Kidney (tissue), 13 donors: ENCODE measurements at regions not wholly inside any gene's neighbourhood (a gene's known extent, or its start where the extent isn't known, plus 50 kb on each side); places are given as distances from the start of the nearest gene placed in this dataset.

Source experiments
- DNase-seq, 5 donors: peaks; one replicate each; pipeline ENCODE4 v3.0.0-alpha.2; 2013 to 2020
- FAIRE-seq: peaks from 2 replicates; lab custom pipeline; 2012; peaks lifted over from hg19 to GRCh38; lab: Jason Lieb, UNC
- H3K27ac ChIP-seq, 2 donors: one replicate each; pipeline ENCODE4 v1.7.0; 2013; ENCODE audit warnings: low read depth in 2 of 2, low read length in 2 of 2, inconsistent platforms in 1 of 2
- H3K27me3 ChIP-seq: one replicate; pipeline ENCODE4 v1.7.1; 2013; ENCODE audit warnings: low read length, inconsistent platforms; ENCODE audit not compliant: control insufficient read depth, insufficient read depth
- H3K36me3 ChIP-seq, 3 donors: one replicate each; pipeline versions ENCODE4 v1.7.0 to v1.7.1; 2013; ENCODE audit warnings: low read length in 3 of 3, control low read depth in 1 of 3, inconsistent platforms in 1 of 3; ENCODE audit not compliant: insufficient read depth in 3 of 3, control insufficient read depth in 2 of 3
- H3K4me1 ChIP-seq, 3 donors: one replicate each; pipeline versions ENCODE4 v1.7.0 to v1.7.1; 2013; ENCODE audit warnings: low read length in 3 of 3, inconsistent platforms in 1 of 3, low read depth in 1 of 3; ENCODE audit not compliant: control insufficient read depth in 2 of 3, insufficient read depth in 2 of 3
- H3K4me3 ChIP-seq, 3 donors: one replicate each; pipeline versions ENCODE4 v1.7.0 to v1.8.1; 2013; ENCODE audit warnings: low read length in 3 of 3, control low read depth in 1 of 3, inconsistent platforms in 1 of 3
- H3K9ac ChIP-seq, 3 donors: one replicate each; pipeline versions ENCODE4 v1.7.0 to v1.7.1; 2013; ENCODE audit warnings: low read length in 3 of 3, control low read depth in 1 of 3, inconsistent platforms in 1 of 3
- H3K9me3 ChIP-seq, 3 donors: one replicate each; pipeline versions ENCODE4 v1.7.0 to v1.7.1; 2013; ENCODE audit warnings: low read length in 3 of 3, control low read depth in 1 of 3, inconsistent platforms in 1 of 3; ENCODE audit not compliant: control insufficient read depth in 2 of 3, insufficient read depth in 1 of 3
- intact Hi-C: fragments of 100-400 bp; cut with DNase I; formaldehyde crosslinking; loops from one replicate; pipeline ENCODE4 v1.11.1; 2022
- TF ChIP-seq, protein P1 (sequence below): IDR thresholded peaks from 3 replicates; pipeline ENCODE4 v1.5.1; 2012; ENCODE audit warnings: mild to moderate bottlenecking, moderate library complexity, borderline replicate concordance; ENCODE audit not compliant: insufficient read depth; ENCODE audit errors: extremely low read depth
- donor health status: control.
- donor health status: control.
- donor health status: control.
- donor health status: control.
- donor health status: control.
- donor health status: DM: yes; HTN: yes; CAD: no.
- donor health status: Normal renal cell carcinoma (clear cell type).

DNA sequence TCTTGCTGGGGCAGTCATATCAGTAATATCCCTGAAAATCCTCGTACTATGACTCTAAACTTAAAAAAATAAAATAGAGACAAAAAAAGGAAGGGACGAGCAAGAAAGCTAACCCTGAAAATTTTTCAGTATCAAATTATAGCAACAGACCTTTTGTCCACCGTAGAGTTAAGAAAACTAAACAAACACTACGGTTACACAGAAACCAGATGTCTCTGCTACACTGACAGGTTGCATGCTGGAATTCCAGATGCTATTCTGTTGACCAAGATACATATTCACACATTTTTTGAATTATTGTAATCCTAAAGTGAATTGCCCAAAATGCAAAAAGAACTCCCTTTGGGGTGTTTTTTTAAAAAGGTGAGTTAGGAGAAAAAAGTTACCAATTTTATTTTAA is 66.9 kb upstream of the SELENOP start:
- H3K27me3 ChIP-seq: no peaks in the 10 kb centered on the region
- TF ChIP-seq, protein P1, sequence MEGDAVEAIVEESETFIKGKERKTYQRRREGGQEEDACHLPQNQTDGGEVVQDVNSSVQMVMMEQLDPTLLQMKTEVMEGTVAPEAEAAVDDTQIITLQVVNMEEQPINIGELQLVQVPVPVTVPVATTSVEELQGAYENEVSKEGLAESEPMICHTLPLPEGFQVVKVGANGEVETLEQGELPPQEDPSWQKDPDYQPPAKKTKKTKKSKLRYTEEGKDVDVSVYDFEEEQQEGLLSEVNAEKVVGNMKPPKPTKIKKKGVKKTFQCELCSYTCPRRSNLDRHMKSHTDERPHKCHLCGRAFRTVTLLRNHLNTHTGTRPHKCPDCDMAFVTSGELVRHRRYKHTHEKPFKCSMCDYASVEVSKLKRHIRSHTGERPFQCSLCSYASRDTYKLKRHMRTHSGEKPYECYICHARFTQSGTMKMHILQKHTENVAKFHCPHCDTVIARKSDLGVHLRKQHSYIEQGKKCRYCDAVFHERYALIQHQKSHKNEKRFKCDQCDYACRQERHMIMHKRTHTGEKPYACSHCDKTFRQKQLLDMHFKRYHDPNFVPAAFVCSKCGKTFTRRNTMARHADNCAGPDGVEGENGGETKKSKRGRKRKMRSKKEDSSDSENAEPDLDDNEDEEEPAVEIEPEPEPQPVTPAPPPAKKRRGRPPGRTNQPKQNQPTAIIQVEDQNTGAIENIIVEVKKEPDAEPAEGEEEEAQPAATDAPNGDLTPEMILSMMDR: no peak
- no peak overlapping the region for H3K27ac ChIP-seq
- H3K9ac ChIP-seq: no peak overlapping the region
- H3K4me1 ChIP-seq: peaks cover 0 to 14% (median 0%) of the 10 kb centered on the region in 3 donors
- FAIRE-seq (no peak), DNase-seq (no peak)
- no peaks in the 10 kb centered on the region for H3K9me3 ChIP-seq
- intact Hi-C loops: no loop called here
- H3K4me3 ChIP-seq: no peak overlapping the region
- H3K36me3 ChIP-seq: no peaks in the 10 kb centered on the region

DNA sequence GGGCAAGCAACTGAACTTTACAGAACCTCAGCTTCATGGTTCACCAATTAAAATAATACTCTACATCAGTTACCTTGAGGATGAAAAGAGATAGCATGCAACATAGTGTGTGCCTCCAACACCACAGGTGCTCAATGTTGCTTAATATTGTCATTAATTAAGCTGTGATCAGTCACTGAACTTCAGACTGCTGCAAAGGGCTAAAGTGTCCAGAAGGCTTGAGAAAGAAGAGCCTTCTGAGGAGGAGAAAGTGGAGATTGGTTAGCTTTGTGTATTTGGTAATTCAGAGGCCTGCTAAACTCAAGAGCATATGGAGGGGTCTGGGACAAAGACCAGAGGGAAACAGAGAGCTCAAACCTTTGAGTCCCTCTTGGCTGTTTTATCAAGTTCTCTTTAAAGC is 66.3 kb upstream of the SELENOP start:
- no peak for FAIRE-seq
- TF ChIP-seq, protein P1: no peak
- no peak overlapping the region for H3K9ac ChIP-seq

DNA sequence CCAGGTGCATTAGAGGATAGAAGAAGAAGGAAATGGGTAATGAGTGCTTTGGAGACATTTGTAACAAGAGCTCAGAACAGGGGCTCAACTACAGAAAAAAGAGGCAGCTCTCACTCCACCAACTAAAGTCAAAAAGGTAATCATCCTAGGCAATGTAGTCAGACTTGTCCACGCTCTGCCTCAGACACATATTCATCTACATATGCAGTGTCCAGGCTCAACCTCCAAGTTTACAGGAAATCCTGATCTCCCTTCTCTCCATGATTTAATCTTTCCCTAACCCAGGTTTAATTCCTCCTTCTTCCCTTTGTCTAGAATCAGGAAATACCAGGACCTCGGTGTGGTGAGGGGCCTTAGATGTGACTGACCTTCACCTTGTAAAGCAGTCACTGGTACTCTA is 65.7 kb upstream of the SELENOP start:
- no peaks in the 10 kb centered on the region for H3K27me3 ChIP-seq
- peaks cover 0 to 14% (median 0%) of the 10 kb centered on the region in 3 donors for H3K4me1 ChIP-seq
- no peak for FAIRE-seq
- H3K9ac ChIP-seq: no peak overlapping the region
- no peak for DNase-seq
- H3K9me3 ChIP-seq: no peaks in the 10 kb centered on the region
- no peaks in the 10 kb centered on the region for H3K36me3 ChIP-seq
- no peak overlapping the region for H3K27ac ChIP-seq
- intact Hi-C loops: no loop called here
- no peak overlapping the region for H3K4me3 ChIP-seq
- TF ChIP-seq, protein P1: no peak

More for the DNA sequence above, 66.3 kb upstream of the SELENOP start:
- H3K27me3 ChIP-seq: no peaks in the 10 kb centered on the region
- H3K27ac ChIP-seq: no peak overlapping the region
- H3K36me3 ChIP-seq: no peaks in the 10 kb centered on the region
- no peaks in the 10 kb centered on the region for H3K9me3 ChIP-seq
- H3K4me3 ChIP-seq: no peak overlapping the region
- no peak for DNase-seq
- peaks cover 0 to 14% (median 0%) of the 10 kb centered on the region in 3 donors for H3K4me1 ChIP-seq
- intact Hi-C loops: no loop called here

DNA sequence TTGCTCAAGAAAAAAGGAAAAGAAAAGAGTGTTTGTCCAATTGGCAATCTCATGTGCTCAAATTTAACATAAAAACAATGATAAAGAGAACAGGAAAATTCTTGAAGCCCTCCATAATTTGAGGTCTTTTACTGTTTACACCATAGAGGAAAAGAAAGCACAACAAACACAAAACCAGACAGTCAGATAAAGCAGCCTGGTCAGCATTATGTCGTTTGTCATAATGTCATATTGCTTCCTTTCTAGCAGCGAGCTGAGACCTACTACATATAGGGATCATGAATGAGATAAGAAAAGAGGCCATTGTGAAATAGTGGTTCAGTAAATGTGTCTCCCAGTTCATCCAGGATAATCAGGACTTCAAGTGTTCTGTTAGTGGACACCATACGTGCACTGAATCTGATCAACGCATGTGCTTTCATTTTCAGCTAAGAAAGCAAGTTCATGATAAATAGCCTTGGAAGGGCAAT is 64.7 kb upstream of the SELENOP start:
- no peaks in the 10 kb centered on the region for H3K9me3 ChIP-seq
- H3K4me1 ChIP-seq: peaks cover 0 to 14% (median 0%) of the 10 kb centered on the region in 3 donors
- H3K27ac ChIP-seq: no peak overlapping the region
- H3K27me3 ChIP-seq: no peaks in the 10 kb centered on the region
- TF ChIP-seq, protein P1: no peak
- no peak for FAIRE-seq
- peak overlapping the region in 2 of 3 donors; percentile 47 to 48 for H3K4me3 ChIP-seq
- intact Hi-C loops: no loop called here
- H3K9ac ChIP-seq: peak overlapping the region in 1 of 3 donors; percentile 3
- no peaks in the 10 kb centered on the region for H3K36me3 ChIP-seq
- peak in 2 of 5 donors; percentile 22 to 66 for DNase-seq
